Heart right ventricle (tissue), 16 donors: ENCODE measurements at regions not wholly inside any gene's neighbourhood (a gene's known extent, or its start where the extent isn't known, plus 50 kb on each side); places are given as distances from the start of the nearest gene placed in this dataset.

Experiments
- ATAC-seq, 8 donors: fragments of 200-7000 bp; cut with Tn5 transposase; one replicate each; pipeline ENCODE4 v1.9.1; 2020; ENCODE audit warnings: mild to moderate bottlenecking in 8 of 8, moderate library complexity in 8 of 8, moderate number of reproducible peaks in 1 of 8
- DNase-seq, 2 donors: peaks; one replicate each; pipeline ENCODE4 v3.0.0-alpha.2; 2020
- H3K27ac ChIP-seq, 10 donors: fragments of 200-600 bp; sonication (generic) in 2 of 10; one replicate each; pipeline versions ENCODE4 v1.5.0 to v1.8.0; 2020 to 2022; ENCODE audit warnings: mild to moderate bottlenecking in 3 of 10
- H3K27me3 ChIP-seq, 7 donors: fragments of 200-600 bp; one replicate each; pipeline ENCODE4 v1.8.0; 2021 to 2022; ENCODE audit warnings: mild to moderate bottlenecking in 2 of 7
- H3K36me3 ChIP-seq, 9 donors: fragments of 200-600 bp; sonication (generic) in 1 of 9; one replicate each; pipeline versions ENCODE4 v1.5.0 to v1.8.0; 2020 to 2022; ENCODE audit warnings: mild to moderate bottlenecking in 2 of 9
- H3K4me1 ChIP-seq, 9 donors: fragments of 200-600 bp; sonication (generic) in 1 of 9; one replicate each; pipeline versions ENCODE4 v1.5.0 to v1.8.0; 2020 to 2022; ENCODE audit warnings: mild to moderate bottlenecking in 4 of 9
- H3K4me3 ChIP-seq, 10 donors: fragments of 200-600 bp; sonication (generic) in 2 of 10; one replicate each; pipeline versions ENCODE4 v1.5.0 to v1.8.0; 2020 to 2022; ENCODE audit warnings: mild to moderate bottlenecking in 7 of 10, moderate library complexity in 2 of 10
- H3K9me3 ChIP-seq, 11 donors: fragments of 200-600 bp in 10 of 11; sonication (generic) in 2 of 11; one replicate each; pipeline versions ENCODE4 v1.5.0 to v1.8.0; 2013 to 2022; ENCODE audit warnings: mild to moderate bottlenecking in 2 of 11, control low read depth in 1 of 11, moderate library complexity in 1 of 11
- CTCF ChIP-seq, 9 donors: fragments of 200-600 bp; sonication (generic) in 2 of 9; IDR thresholded peaks; one replicate each; pipeline versions ENCODE4 v1.5.0 to v1.8.0; 2021 to 2022; ENCODE audit warnings: antibody characterized with exemption in 9 of 9, mild to moderate bottlenecking in 5 of 9, moderate library complexity in 1 of 9
- WGBS, 2 donors: extraction: QIAGEN DNeasy Blood & Tissue Kit; methylation state at CpG; one replicate each; pipeline ENCODE4 v1.1.7; 2013; ENCODE audit warnings: inconsistent platforms in 1 of 2; 5-methylcytosine and 5-hydroxymethylcytosine counted together
- intact Hi-C, 10 donors: fragments of 100-400 bp; cut with DNase I; formaldehyde crosslinking; loops; one replicate each; pipeline versions ENCODE4 v1.11.1 to v1.14.2; 2022
- donor health status: Arrhythmogenic right ventricular cardiomyopathy.
- donor health status: ischemic (EF 13 %, LVEDD 7.1; RV severe dilation, severe dysfunction).
- donor health status: healthy with polysubstance abuse.
- donor health status: DM: no; HTN: yes; CAD: no.
- donor health status: DM: no; HTN: no; CAD: no.
- donor health status: ischemic (EF 25% LVEDD 6.9; RV normal size, moderate dysfunction).
- donor health status: ischemic (EF 25% LVEDD 5.7; RV mildly dilated, moderate dysfunction).
- donor health status: healthy.
- donor health status: DM: yes; HTN: yes; CAD: no.
- donor health status: Ischemic cardiomyopathy.
- donor health status: ischemic (EF 35%, LVEDD 5.7; RV mildly dilated, moderate dysfunction).
- donor health status: nonischemic (EF 11% LVEDD 7.7; RV severe dilation, severe dysfunction).
- donor health status: DM: yes; HTN: yes; CAD: no.
- donor health status: PGD.
- donor health status: ischemic (EF 29% LVEDD 5.4; RV normal size, mild dysfunction).
- donor health status: nonischemic (EF 23%, LVEDD 6.1; RV moderate dilation, normal function).

GRCh38 chr14:43677581-43677980 lies 829.5 kb downstream of the FSCB start:
- ATAC-seq (no peak), DNase-seq (no peak)
- TF ChIP-seq CTCF (IDR thresholded peaks at IDR 0.05): no peak
- H3K4me1 ChIP-seq: no peaks in the 10 kb centered on the region
- no peaks in the 10 kb centered on the region for H3K36me3 ChIP-seq
- no peaks in the 10 kb centered on the region for H3K27me3 ChIP-seq
- no peak overlapping the region for H3K27ac ChIP-seq
- H3K4me3 ChIP-seq: no peak overlapping the region
- intact Hi-C loops: no loop called here
- whole genome bisulfite sequencing, 2 donors: 55 to 62% methylated on average over 1 of the region's 1 CpG
- H3K9me3 ChIP-seq: peaks cover 0 to 8% (median 0%) of the 10 kb centered on the region in 11 donors

GRCh38 chr14:43674273-43674672 lies 832.8 kb downstream of the FSCB start:
- intact Hi-C loops: no loop called here
- no peak overlapping the region for H3K27ac ChIP-seq
- peaks cover 0 to 20% (median 0%) of the 10 kb centered on the region in 11 donors for H3K9me3 ChIP-seq
- DNase-seq (no peak), ATAC-seq (no peak)
- H3K27me3 ChIP-seq: no peaks in the 10 kb centered on the region
- no peaks in the 10 kb centered on the region for H3K36me3 ChIP-seq
- 86 to 93% methylated on average over 2 of the region's 2 CpGs for WGBS, 2 donors
- no peak overlapping the region for H3K4me3 ChIP-seq
- H3K4me1 ChIP-seq: no peaks in the 10 kb centered on the region
- no peak for TF ChIP-seq CTCF (IDR thresholded peaks at IDR 0.05)

GRCh38 chr14:43671716-43672485 lies 835.2 kb downstream of the FSCB start:
- no peaks in the 10 kb centered on the region for H3K27me3 ChIP-seq
- 74 to 75% methylated on average over 3 of the region's 3 CpGs for WGBS, 2 donors

GRCh38 chr14:43669355-43669754 lies 837.7 kb downstream of the FSCB start:
- ATAC-seq (no peak), DNase-seq (no peak)
- H3K27ac ChIP-seq: no peak overlapping the region
- H3K9me3 ChIP-seq: peaks cover 0 to 32% (median 0%) of the 10 kb centered on the region in 11 donors
- 51 to 59% methylated on average over 1 of the region's 1 CpG for WGBS, 2 donors
- H3K4me3 ChIP-seq: no peak overlapping the region
- no peaks in the 10 kb centered on the region for H3K27me3 ChIP-seq
- no peaks in the 10 kb centered on the region for H3K4me1 ChIP-seq
- H3K36me3 ChIP-seq: no peaks in the 10 kb centered on the region
- TF ChIP-seq CTCF (IDR thresholded peaks at IDR 0.05): no peak
- intact Hi-C loops: no loop called here

More at GRCh38 chr14:43671716-43672485, 835.2 kb downstream of the FSCB start:
- no peak for TF ChIP-seq CTCF (IDR thresholded peaks at IDR 0.05)
- Histone ChIP-seq H3K9me3 (peaks cover 0 to 37% (median 0%) of the 10 kb centered on the region in 11 donors), H3K27ac (no peak overlapping the region), H3K36me3 (no peaks in the 10 kb centered on the region), H3K4me3 (no peak overlapping the region), H3K4me1 (no peaks in the 10 kb centered on the region)
- DNase-seq (no peak), ATAC-seq (no peak)
- intact Hi-C loops: no loop called here
